Globus pallidus (tissue), 1 donor: ENCODE measurements at regions not wholly inside any gene's neighbourhood (a gene's known extent, or its start where the extent isn't known, plus 50 kb on each side); places are given as distances from the start of the nearest gene placed in this dataset.

ENCODE experiments used
- DNase-seq: peaks from one replicate; pipeline ENCODE4 v3.0.0-alpha.2; 2015; ENCODE audit warnings: low spot score

DNA sequence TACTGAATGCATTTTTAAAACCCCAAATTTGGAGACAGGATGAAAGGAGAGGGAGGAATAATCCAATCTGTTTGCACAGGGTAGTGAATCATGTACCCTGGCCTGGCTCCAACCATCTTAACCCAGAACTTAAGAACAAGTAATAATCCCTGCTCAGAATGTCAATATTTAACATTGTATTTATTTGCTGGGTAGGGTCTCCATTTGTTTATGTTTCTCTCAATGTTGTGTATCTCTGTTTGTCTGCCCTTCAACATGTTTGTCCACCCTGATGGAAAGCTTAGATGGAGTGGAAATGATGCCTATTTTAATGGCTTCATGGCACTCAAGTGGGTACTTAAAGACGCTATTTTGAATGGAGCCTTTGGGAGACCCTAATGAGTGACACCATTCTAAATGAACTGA is 54.4 kb upstream of the CDC42BPA start:
- DNase-seq, result no peak

DNA sequence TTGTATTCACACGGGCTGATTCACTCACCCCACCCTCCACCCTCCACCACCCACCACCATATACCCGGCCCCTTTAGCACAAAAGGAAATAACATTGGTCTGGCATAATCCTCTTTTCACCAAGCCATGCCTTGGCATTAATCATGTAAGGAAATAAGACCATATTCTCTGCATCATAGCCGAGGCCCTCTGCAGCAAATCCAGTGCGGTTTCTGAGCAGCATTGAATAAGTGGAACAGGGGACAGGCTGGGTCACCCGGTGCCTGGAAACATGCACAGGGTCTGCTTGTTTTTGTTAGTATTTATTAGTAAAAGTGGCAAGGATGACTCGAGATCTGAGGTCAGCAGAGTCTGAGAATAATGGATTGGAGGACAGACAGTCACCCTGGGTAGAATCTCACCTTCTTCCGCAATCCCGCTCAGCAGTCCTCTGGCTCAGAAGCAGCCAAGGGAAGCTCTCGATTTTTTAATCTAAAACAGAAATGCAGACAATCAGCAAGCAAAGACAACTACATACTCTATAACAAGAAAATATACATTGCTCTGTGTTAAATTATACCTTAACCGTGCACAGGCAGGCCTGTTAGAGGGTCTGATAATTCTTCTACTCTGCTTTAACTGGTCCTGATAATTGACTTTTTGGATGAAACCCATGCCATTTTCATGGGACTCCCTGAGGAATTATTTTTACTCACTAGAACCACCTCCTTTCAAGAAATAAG is 52.4 kb upstream of the CDC42BPA start:
- no peak for DNase-seq

DNA sequence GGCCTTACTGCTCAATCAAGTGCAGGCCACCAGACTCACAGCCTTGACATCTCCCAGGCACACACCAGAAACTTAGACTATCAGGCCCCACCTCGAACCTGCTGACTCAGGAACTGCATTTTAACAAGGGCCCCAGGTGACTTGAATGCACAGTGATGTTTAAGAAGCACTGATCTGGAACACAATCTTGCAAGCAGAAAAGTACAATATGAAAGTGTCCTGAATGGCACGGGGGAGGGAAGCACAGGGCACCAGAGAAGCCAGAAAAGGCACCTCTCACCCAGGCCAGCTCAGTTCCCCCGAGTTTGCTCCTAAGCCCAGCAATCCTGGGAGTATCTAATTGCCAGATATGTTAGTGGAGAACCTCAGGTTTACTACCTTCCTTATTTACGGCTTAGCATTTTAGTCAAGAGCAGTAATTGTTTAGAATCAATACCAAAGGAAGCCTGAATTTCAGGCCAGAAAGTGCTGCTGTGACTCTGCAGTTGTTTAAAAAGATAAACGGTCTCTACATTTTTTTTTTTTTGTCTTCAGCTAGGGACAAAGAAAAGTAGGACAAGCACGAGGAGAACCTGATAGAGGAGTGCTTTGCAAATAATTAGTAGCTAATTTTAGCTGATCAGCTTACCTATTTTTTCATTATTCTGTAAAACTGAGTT is 50.9 kb upstream of the CDC42BPA start:
- DNase-seq, result no peak
